GM23338 (cell line): ENCODE measurements at regions not wholly inside any gene's neighbourhood (a gene's known extent, or its start where the extent isn't known, plus 50 kb on each side); places are given as distances from the start of the nearest gene placed in this dataset.
A peak's percentile ranks its signal among the peaks of the same experiment; 100 is the strongest.

Source experiments
- ATAC-seq: fragments of 200-7000 bp; cut with Tn5 transposase; 3 replicates; pipeline ENCODE4 v1.9.1; 2020
- DNase-seq: peaks from one replicate; pipeline ENCODE4 v3.0.0-alpha.2; 2015; ENCODE audit warnings: low spot score
- H2AFZ ChIP-seq: fragments of 200-600 bp; sonication (generic); 2 replicates; pipeline ENCODE4 v1.8.0; 2016; ENCODE audit warnings: antibody characterized with exemption, mild to moderate bottlenecking, moderate library complexity
- H3F3A ChIP-seq: fragments of 200-600 bp; sonication (generic); replicated peaks from 2 replicates; pipeline ENCODE4 v1.8.0; 2017; ENCODE audit warnings: antibody characterized with exemption, mixed run types, low read depth
- H3K27ac ChIP-seq: fragments of 200-600 bp; sonication (generic); 2 replicates; pipeline ENCODE4 v1.6.1; 2016; ENCODE audit warnings: low read depth
- H3K27me3 ChIP-seq: fragments of 200-600 bp; sonication (generic); 2 replicates; pipeline ENCODE4 v1.8.0; 2016; ENCODE audit warnings: mild to moderate bottlenecking, mixed run types, moderate library complexity; ENCODE audit not compliant: insufficient read depth
- H3K36me3 ChIP-seq: fragments of 200-600 bp; sonication (generic); 2 replicates; pipeline ENCODE4 v1.8.0; 2016; ENCODE audit warnings: mild to moderate bottlenecking; ENCODE audit not compliant: insufficient read depth
- H3K4me1 ChIP-seq: fragments of 200-600 bp; sonication (generic); 2 replicates; pipeline ENCODE4 v1.8.0; 2016; ENCODE audit warnings: mild to moderate bottlenecking, moderate library complexity; ENCODE audit not compliant: insufficient read depth
- H3K4me2 ChIP-seq: fragments of 200-600 bp; sonication (generic); 2 replicates; pipeline ENCODE4 v1.7.1; 2017; ENCODE audit warnings: mixed run types
- H3K4me3 ChIP-seq: fragments of 200-600 bp; sonication (generic); 2 replicates; pipeline ENCODE4 v1.6.1; 2016; ENCODE audit warnings: mixed run types
- H3K79me2 ChIP-seq: fragments of 200-600 bp; sonication (generic); replicated peaks from 2 replicates; pipeline ENCODE4 v1.8.0; 2017; ENCODE audit warnings: mild to moderate bottlenecking; ENCODE audit not compliant: insufficient read depth
- H3K9me2 ChIP-seq: fragments of 200-600 bp; sonication (generic); 2 replicates; pipeline ENCODE4 v1.8.0; 2017; ENCODE audit not compliant: insufficient read depth
- H4K20me1 ChIP-seq: fragments of 200-600 bp; sonication (generic); replicated peaks from 2 replicates; pipeline ENCODE4 v1.8.0; 2017; ENCODE audit warnings: mild to moderate bottlenecking; ENCODE audit not compliant: insufficient read depth
- H3K27ac Mint-ChIP-seq: 2 replicates; pipeline ENCODE4 v1.8.0; 2020; ENCODE audit warnings: inconsistent platforms, mild to moderate bottlenecking, moderate library complexity, mixed read lengths
- H3K27me3 Mint-ChIP-seq: 3 replicates; pipeline ENCODE4 v1.8.0; 2022; ENCODE audit warnings: low read depth, mild to moderate bottlenecking, moderate library complexity, mixed read lengths, inconsistent platforms; ENCODE audit not compliant: insufficient read depth, poor library complexity
- H3K36me3 Mint-ChIP-seq: 3 replicates; pipeline ENCODE4 v1.8.0; 2021; ENCODE audit warnings: low read depth, mild to moderate bottlenecking, inconsistent platforms, moderate library complexity, mixed read lengths
- H3K4me1 Mint-ChIP-seq: 3 replicates; pipeline ENCODE4 v1.8.0; 2020; ENCODE audit warnings: mild to moderate bottlenecking, inconsistent platforms, mixed read lengths
- H3K4me3 Mint-ChIP-seq: 3 replicates; pipeline ENCODE4 v1.8.0; 2021; ENCODE audit warnings: moderate library complexity, mild to moderate bottlenecking, inconsistent platforms, mixed read lengths
- H3K9me3 Mint-ChIP-seq: 3 replicates; pipeline ENCODE4 v1.8.0; 2020; ENCODE audit warnings: moderate library complexity, mild to moderate bottlenecking, inconsistent platforms, mixed read lengths
- CREB1 ChIP-seq: fragments of 250-450 bp; sonication (Bioruptor Pico); IDR thresholded peaks from 2 replicates; pipeline ENCODE4 v1.5.0; 2020; ENCODE audit warnings: low read depth, mild to moderate bottlenecking, moderate library complexity
- ETS1 ChIP-seq: IDR thresholded peaks from 2 replicates; pipeline ENCODE4 v1.6.1; 2016; ENCODE audit warnings: antibody characterized with exemption
- EZH2 ChIP-seq: fragments of 200-600 bp; sonication (generic); IDR thresholded peaks from one replicate; pipeline ENCODE4 v1.8.0; 2017; ENCODE audit warnings: antibody characterized with exemption, mild to moderate bottlenecking, low read depth; ENCODE audit not compliant: unreplicated experiment
- EZH2phosphoT487 ChIP-seq: fragments of 200-600 bp; sonication (generic); IDR thresholded peaks from one replicate; pipeline ENCODE4 v1.8.1; 2018; ENCODE audit warnings: antibody characterized with exemption; ENCODE audit not compliant: unreplicated experiment
- NANOG ChIP-seq: IDR thresholded peaks from 2 replicates; pipeline ENCODE4 v1.6.1; 2016; ENCODE audit warnings: antibody characterized with exemption, borderline replicate concordance
- POLR2AphosphoS5 ChIP-seq: IDR thresholded peaks from 2 replicates; pipeline ENCODE4 v1.6.1; 2016; ENCODE audit warnings: antibody characterized with exemption, low read depth
- STAT1 ChIP-seq: IDR thresholded peaks from one replicate; pipeline ENCODE4 v1.6.1; 2016; ENCODE audit warnings: antibody characterized with exemption; ENCODE audit not compliant: unreplicated experiment
- ZNF114 ChIP-seq: fragments of 250-450 bp; sonication (Bioruptor Pico); IDR thresholded peaks from 2 replicates; pipeline ENCODE4 v1.5.0; 2020; ENCODE audit warnings: mild to moderate bottlenecking, moderate library complexity
- ZNF331 ChIP-seq: fragments of 250-450 bp; sonication (Bioruptor Pico); IDR thresholded peaks from 2 replicates; pipeline ENCODE4 v1.5.0; 2020; ENCODE audit warnings: low read depth, mild to moderate bottlenecking, moderate library complexity
- ZNF462 ChIP-seq: fragments of 250-450 bp; sonication (Bioruptor Pico); IDR thresholded peaks from 2 replicates; pipeline ENCODE4 v1.5.0; 2020; ENCODE audit warnings: mild to moderate bottlenecking, moderate library complexity

GRCh38 chr18:51350081-51350480 lies 152.6 kb upstream of the MEX3C start (continued):
- TF ChIP-seq ZNF462 (CRISPR knock-in tag), result no peak
- TF ChIP-seq ZNF114 (CRISPR knock-in tag), result no peak

GRCh38 chr18:51355841-51356240 lies 158.4 kb upstream of the MEX3C start:
- DNase-seq (no peak), ATAC-seq (no peak)
- no peaks in the 10 kb centered on the region for H3K36me3 ChIP-seq
- no peak overlapping the region for H3K4me3 Mint-ChIP-seq
- peaks cover 4% of the 10 kb centered on the region for H3K27me3 Mint-ChIP-seq
- H3K4me1 Mint-ChIP-seq, result peaks cover 4% of the 10 kb centered on the region; the same call in 2 of the 3 replicates
- H3K4me2 ChIP-seq, result no peak overlapping the region
- no peaks in the 10 kb centered on the region for H3K27me3 ChIP-seq
- H3K36me3 Mint-ChIP-seq, result no peaks in the 10 kb centered on the region
- H2AFZ ChIP-seq, result 0 out of 2 replicates have a peak overlapping the region, but pooled peaks have one; percentile 47
- peaks cover 1% of the 10 kb centered on the region; the same call in 1 of the 2 replicates for H3K4me1 ChIP-seq
- peaks cover 14% of the 10 kb centered on the region for H3K9me2 ChIP-seq
- H3K79me2 ChIP-seq, result no peaks in the 10 kb centered on the region
- H3K27ac ChIP-seq, result no peak overlapping the region
- no peak overlapping the region for H3K4me3 ChIP-seq
- no peaks in the 10 kb centered on the region; the same call in 2 of the 3 replicates for H3K9me3 Mint-ChIP-seq
- no peak overlapping the region for H3K27ac Mint-ChIP-seq
- H3F3A ChIP-seq, result no peaks in the 10 kb centered on the region
- no peak for TF ChIP-seq ETS1
- TF ChIP-seq STAT1, result no peak
- no peak for TF ChIP-seq EZH2
- no peak for TF ChIP-seq ZNF331 (CRISPR knock-in tag)
- no peak for TF ChIP-seq POLR2AphosphoS5
- no peak for TF ChIP-seq ZNF114 (CRISPR knock-in tag)
- TF ChIP-seq EZH2phosphoT487, result no peak
- TF ChIP-seq CREB1 (CRISPR knock-in tag), result no peak
- no peak for TF ChIP-seq ZNF462 (CRISPR knock-in tag)
- no peak for TF ChIP-seq NANOG
- H4K20me1 ChIP-seq, result no peaks in the 10 kb centered on the region
